ENCODE measurements at regions not wholly inside any gene's neighbourhood (a gene's known extent, or its start where the extent isn't known, plus 50 kb on each side); places are given as distances from the start of the nearest gene placed in this dataset.
"Not testable (repeated sequence)": the region's sequence is repeated elsewhere in the genome, so short reads cannot be mapped to it uniquely, and the experiment has no call there.

DNA sequence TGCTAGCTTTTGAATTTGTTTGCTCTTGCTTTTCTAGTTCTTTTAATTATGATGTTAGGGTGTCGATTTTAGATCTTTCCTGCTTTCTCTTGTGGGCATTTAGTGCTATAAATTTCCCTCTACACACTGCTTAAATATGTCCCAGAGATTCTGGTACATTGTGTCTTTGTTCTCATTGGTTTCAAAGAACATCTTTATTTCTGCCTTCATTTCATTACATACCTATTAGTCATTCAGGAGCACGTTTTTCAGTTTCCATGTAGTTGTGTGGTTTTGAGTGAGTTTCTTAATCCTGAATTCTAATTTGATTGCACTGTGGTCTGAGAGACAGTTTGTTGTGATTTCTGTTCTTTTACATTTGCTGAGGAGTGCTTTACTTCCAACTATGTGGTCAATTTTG lies 51.2 kb upstream of the MB21D2 start:
- intact Hi-C loops (cut with micrococcal nuclease), result not testable (repeated sequence)

- intact Hi-C loops (cut with micrococcal nuclease), result no loop called here
Observed at GRCh38 chr3:192980632-192981031, 63.0 kb upstream of the MB21D2 start.

GRCh38 chr3:192986379-192986778 lies 68.7 kb upstream of the MB21D2 start:
- intact Hi-C loops (cut with micrococcal nuclease), result no loop called here

GRCh38 chr3:192991356-192991755 lies 73.7 kb upstream of the MB21D2 start:
- intact Hi-C loops (cut with micrococcal nuclease), result no loop called here

GRCh38 chr3:192992361-192992760 lies 74.7 kb upstream of the MB21D2 start:
- intact Hi-C loops (cut with micrococcal nuclease), result no loop called here

GRCh38 chr3:192993411-192993810 lies 75.8 kb upstream of the MB21D2 start:
- intact Hi-C loops (cut with micrococcal nuclease), result no loop called here

DNA sequence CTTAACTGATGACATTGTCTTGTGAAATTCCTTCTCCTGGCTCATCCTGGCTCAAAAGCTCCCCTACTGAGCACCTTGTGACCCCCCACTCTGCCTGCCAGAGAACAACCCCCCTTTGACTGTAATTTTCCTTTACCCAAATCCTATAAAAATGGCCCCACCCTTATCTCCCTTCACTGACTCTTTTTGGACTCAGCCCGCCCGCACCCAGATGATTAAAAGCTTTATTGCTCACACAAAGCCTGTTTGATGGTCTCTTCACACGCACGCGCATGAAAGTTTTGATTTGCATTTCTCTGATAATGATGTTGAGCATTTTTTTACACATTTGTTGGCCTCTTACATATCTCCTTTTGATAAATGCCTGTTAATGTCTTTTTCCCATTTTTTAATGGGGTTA lies 83.5 kb upstream of the MB21D2 start:
- intact Hi-C loops (cut with micrococcal nuclease), result not testable (repeated sequence)

- intact Hi-C loops (cut with micrococcal nuclease), result not testable (repeated sequence)
Observed at GRCh38 chr3:193003624-193004023, 86.0 kb upstream of the MB21D2 start.

- intact Hi-C loops (cut with micrococcal nuclease), result no loop called here
Observed at GRCh38 chr3:193008654-193009053, 91.0 kb upstream of the MB21D2 start.

DNA sequence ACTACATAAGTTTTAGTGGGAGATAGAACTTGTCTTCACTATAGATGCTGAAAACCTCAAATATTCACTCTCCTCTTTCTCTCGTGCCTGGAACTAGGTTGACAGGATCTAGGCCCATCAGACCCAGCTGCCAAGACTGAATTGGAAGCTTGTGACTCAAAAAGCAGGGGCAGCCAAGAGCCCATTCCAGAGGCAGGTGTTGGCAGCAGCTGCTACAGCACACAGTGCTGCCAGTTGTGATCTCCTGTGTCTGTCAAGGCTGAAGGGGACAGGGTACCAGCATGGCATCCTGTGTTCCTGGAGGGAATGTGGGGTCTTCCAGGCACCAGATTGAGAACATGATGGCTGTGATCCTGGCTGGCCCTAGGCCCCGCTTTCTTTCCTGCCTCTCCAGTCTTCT lies 92.5 kb upstream of the MB21D2 start:
- intact Hi-C loops (cut with micrococcal nuclease), result no loop called here

- intact Hi-C loops (cut with micrococcal nuclease), result no loop called here
Observed at GRCh38 chr3:193011958-193012357, 94.3 kb upstream of the MB21D2 start.

DNA sequence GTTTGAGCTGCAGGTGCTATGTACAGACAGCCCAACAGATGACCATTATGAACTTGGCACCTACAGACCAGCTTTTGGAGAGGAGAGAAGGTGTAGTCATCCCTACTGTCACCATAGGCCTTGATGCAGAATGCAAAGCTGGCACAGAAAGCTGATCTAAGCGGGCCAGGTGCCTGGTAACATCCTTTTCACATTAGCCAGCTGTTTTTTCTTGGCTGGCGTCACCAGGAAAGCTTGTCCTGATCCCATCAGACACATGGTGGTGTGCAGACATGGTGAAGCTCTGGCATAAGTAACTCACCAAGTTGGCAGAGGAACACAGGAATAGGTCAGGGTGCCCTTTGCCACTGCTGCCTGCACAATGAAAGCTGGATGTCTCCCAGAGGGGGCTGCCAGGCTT lies 97.2 kb upstream of the MB21D2 start:
- intact Hi-C loops (cut with micrococcal nuclease), result no loop called here

- intact Hi-C loops (cut with micrococcal nuclease), result no loop called here
Observed at GRCh38 chr3:193016437-193016901, 98.8 kb upstream of the MB21D2 start.

GRCh38 chr3:193021506-193022010 lies 103.9 kb upstream of the MB21D2 start:
- intact Hi-C loops (cut with micrococcal nuclease), result no loop called here

- intact Hi-C loops (cut with micrococcal nuclease), result no loop called here
Observed at GRCh38 chr3:193023218-193023617, 105.6 kb upstream of the MB21D2 start.

- intact Hi-C loops (cut with micrococcal nuclease), result no loop called here
Observed at GRCh38 chr3:193028258-193028657, 110.6 kb upstream of the MB21D2 start.

- intact Hi-C loops (cut with micrococcal nuclease), result no loop called here
Observed at GRCh38 chr3:193029800-193030199, 112.1 kb upstream of the MB21D2 start.

GRCh38 chr3:193030276-193030675 lies 112.6 kb upstream of the MB21D2 start:
- intact Hi-C loops (cut with micrococcal nuclease), result no loop called here

GRCh38 chr3:193031911-193032310 lies 114.3 kb upstream of the MB21D2 start:
- intact Hi-C loops (cut with micrococcal nuclease), result no loop called here

- intact Hi-C loops (cut with micrococcal nuclease), result no loop called here
Observed at GRCh38 chr3:193033226-193033780, 115.6 kb upstream of the MB21D2 start.

- intact Hi-C loops (cut with micrococcal nuclease), result not testable (repeated sequence)
Observed at GRCh38 chr3:193037828-193038227, 120.2 kb upstream of the MB21D2 start.

GRCh38 chr3:193039058-193039457 lies 121.4 kb upstream of the MB21D2 start:
- intact Hi-C loops (cut with micrococcal nuclease), result no loop called here

GRCh38 chr3:193040836-193041672 lies 123.4 kb upstream of the MB21D2 start:
- intact Hi-C loops (cut with micrococcal nuclease), result loop anchor here (1.0 to 5.0 kb wide), 5 partner anchors 124 to 574 kb away; partner anchors contain the start of gene MB21D2
